ENCODE measurements at regions not wholly inside any gene's neighbourhood (a gene's known extent, or its start where the extent isn't known, plus 50 kb on each side); places are given as distances from the start of the nearest gene placed in this dataset.
"Not testable (repeated sequence)": the region's sequence is repeated elsewhere in the genome, so short reads cannot be mapped to it uniquely, and the experiment has no call there.

GRCh38 chr4:148857973-148858534, 415.8 kb upstream of the NR3C2 start:
- Mint-ChIP-seq H3K36me3 (ENCODE audit: low read depth) (no peaks in the 10 kb centered on the region), H3K27me3 (ENCODE audit: low read depth) (no peaks in the 10 kb centered on the region), H3K27ac (no peak overlapping the region), H3K4me1 (ENCODE audit: low read depth) (no peaks in the 10 kb centered on the region), H3K9me3 (peaks cover 4% of the 10 kb centered on the region), H3K4me3 (no peak overlapping the region)
- no peak for DNase-seq (ENCODE audit: low spot score)

- no peak for DNase-seq (ENCODE audit: low spot score)
- no peaks in the 10 kb centered on the region for H3K27me3 Mint-ChIP-seq (ENCODE audit: low read depth)
- no peak overlapping the region for H3K4me3 Mint-ChIP-seq
- peaks cover 4% of the 10 kb centered on the region for H3K9me3 Mint-ChIP-seq
- H3K4me1 Mint-ChIP-seq (ENCODE audit: low read depth): no peaks in the 10 kb centered on the region
- no peaks in the 10 kb centered on the region for H3K36me3 Mint-ChIP-seq (ENCODE audit: low read depth)
- H3K27ac Mint-ChIP-seq: no peak overlapping the region
These were observed 415.2 kb upstream of the NR3C2 start for GRCh38 chr4:148857239-148857972.

DNA sequence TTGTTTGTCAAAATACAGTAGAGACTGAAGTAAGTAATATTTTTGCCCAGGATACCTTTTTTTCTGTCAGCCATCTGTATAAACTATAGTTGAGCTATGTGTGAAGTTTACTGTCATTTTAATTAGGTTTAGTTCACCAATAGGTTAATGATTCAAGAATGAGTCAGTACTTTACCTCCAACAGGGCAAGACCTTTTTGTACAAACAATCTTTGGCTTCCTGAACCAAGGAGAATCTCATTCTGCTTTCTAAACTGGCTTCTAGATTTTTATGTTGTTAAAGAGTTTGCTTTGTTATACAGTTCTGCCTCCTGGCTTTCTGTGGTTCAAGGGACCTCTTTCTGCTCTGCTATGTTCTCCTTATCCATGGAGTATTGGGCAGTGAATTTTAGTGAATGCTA, 412.0 kb upstream of the NR3C2 start:
- Mint-ChIP-seq H3K27me3 (ENCODE audit: low read depth) (no peaks in the 10 kb centered on the region), H3K4me1 (ENCODE audit: low read depth) (no peaks in the 10 kb centered on the region), H3K4me3 (no peak overlapping the region)

DNA sequence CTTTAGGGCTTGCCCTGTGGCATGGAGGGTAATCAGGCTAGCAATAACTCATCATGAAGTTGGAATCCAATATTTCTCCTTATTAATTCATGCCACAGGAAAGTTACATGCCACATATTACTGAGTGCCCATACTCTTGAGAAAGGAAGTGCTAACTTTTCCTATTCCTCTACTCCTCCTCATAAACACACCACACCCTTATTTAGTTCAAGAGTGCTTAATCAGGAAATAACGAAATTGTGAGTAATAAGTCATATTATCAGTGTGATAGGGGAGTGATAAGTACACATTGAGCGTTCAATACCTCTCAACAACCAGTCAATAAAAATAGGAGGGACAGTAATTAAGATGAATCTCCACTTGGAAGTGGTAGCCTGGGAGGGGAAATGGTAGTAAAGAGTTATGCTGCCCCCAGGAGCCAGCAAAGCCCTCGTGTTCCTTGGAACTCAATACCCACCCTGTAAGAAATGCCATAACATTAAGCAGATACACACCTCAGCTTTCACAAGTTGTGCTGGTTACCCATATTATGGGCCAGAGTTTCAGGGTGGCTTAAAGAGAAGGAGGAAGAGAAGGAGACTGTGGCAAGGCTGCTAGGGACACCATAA, 410.0 kb upstream of the NR3C2 start:
- H3K36me3 Mint-ChIP-seq (ENCODE audit: low read depth): no peaks in the 10 kb centered on the region
- no peak overlapping the region for H3K4me3 Mint-ChIP-seq
- peaks cover 4% of the 10 kb centered on the region for H3K9me3 Mint-ChIP-seq
- H3K4me1 Mint-ChIP-seq (ENCODE audit: low read depth): no peaks in the 10 kb centered on the region
- no peak overlapping the region for H3K27ac Mint-ChIP-seq
- DNase-seq (ENCODE audit: low spot score): no peak
- no peaks in the 10 kb centered on the region for H3K27me3 Mint-ChIP-seq (ENCODE audit: low read depth)

More for the DNA sequence above, 412.0 kb upstream of the NR3C2 start:
- H3K9me3 Mint-ChIP-seq: peaks cover 4% of the 10 kb centered on the region
- no peak overlapping the region for H3K27ac Mint-ChIP-seq
- no peaks in the 10 kb centered on the region for H3K36me3 Mint-ChIP-seq (ENCODE audit: low read depth)
- DNase-seq (ENCODE audit: low spot score): no peak

DNA sequence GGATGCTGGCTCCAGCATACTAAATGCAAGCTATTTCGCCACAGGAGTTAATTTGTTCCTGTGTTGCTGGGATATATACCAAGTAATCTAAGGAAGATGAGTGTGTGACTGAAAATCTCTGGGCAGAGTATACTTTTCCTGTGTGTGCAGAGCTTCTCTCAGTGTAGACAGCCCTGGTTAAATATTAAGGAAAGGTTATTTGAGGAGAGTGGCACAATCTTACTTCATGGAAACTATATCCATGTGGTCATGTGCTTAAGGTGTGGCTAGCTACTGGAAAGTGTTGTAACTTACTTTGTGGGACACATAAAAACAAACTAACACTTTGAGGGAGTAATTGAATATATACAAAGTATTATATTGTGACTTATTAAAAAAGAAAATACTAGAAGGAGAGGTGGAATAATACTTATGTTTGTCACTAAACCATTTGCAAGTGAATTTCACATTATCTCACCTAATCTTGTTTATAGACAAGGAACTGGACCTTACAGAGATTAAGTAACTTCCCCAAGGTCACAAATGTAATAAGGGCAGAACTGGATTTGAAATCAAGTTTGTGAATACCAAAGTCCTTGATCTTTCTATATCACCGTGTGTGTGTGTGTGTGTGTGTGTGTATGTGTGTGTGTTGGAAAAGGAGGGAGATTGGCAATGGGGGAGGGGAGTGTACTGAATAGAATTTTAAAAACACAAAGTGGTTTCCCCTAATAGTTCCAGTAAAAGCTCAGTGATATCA, 408.2 kb upstream of the NR3C2 start:
- Mint-ChIP-seq H3K27me3 (ENCODE audit: low read depth) (no peaks in the 10 kb centered on the region), H3K9me3 (no peaks in the 10 kb centered on the region), H3K27ac (no peak overlapping the region), H3K4me1 (ENCODE audit: low read depth) (no peaks in the 10 kb centered on the region), H3K36me3 (ENCODE audit: low read depth) (no peaks in the 10 kb centered on the region), H3K4me3 (no peak overlapping the region)
- no peak for DNase-seq (ENCODE audit: low spot score)

- Mint-ChIP-seq H3K27ac (no peak overlapping the region), H3K4me3 (no peak overlapping the region), H3K9me3 (no peaks in the 10 kb centered on the region), H3K4me1 (ENCODE audit: low read depth) (no peaks in the 10 kb centered on the region), H3K27me3 (ENCODE audit: low read depth) (no peaks in the 10 kb centered on the region), H3K36me3 (ENCODE audit: low read depth) (no peaks in the 10 kb centered on the region)
- DNase-seq (ENCODE audit: low spot score): no peak
These were observed 407.4 kb upstream of the NR3C2 start for GRCh38 chr4:148849581-148849980.

- Mint-ChIP-seq H3K4me1 (ENCODE audit: low read depth) (no peaks in the 10 kb centered on the region), H3K27ac (no peak overlapping the region), H3K36me3 (ENCODE audit: low read depth) (no peaks in the 10 kb centered on the region)
These were observed 405.5 kb upstream of the NR3C2 start for GRCh38 chr4:148847544-148848255.

GRCh38 chr4:148845609-148846008, 403.4 kb upstream of the NR3C2 start:
- H3K27ac Mint-ChIP-seq: no peak overlapping the region
- H3K4me1 Mint-ChIP-seq (ENCODE audit: low read depth): no peaks in the 10 kb centered on the region
- H3K27me3 Mint-ChIP-seq (ENCODE audit: low read depth): no peaks in the 10 kb centered on the region
- no peak overlapping the region for H3K4me3 Mint-ChIP-seq
- no peaks in the 10 kb centered on the region for H3K9me3 Mint-ChIP-seq
- no peak for DNase-seq (ENCODE audit: low spot score)
- H3K36me3 Mint-ChIP-seq (ENCODE audit: low read depth): no peaks in the 10 kb centered on the region

More at GRCh38 chr4:148847544-148848255, 405.5 kb upstream of the NR3C2 start:
- no peaks in the 10 kb centered on the region for H3K9me3 Mint-ChIP-seq
- no peaks in the 10 kb centered on the region for H3K27me3 Mint-ChIP-seq (ENCODE audit: low read depth)
- no peak overlapping the region for H3K4me3 Mint-ChIP-seq
- no peak for DNase-seq (ENCODE audit: low spot score)

DNA sequence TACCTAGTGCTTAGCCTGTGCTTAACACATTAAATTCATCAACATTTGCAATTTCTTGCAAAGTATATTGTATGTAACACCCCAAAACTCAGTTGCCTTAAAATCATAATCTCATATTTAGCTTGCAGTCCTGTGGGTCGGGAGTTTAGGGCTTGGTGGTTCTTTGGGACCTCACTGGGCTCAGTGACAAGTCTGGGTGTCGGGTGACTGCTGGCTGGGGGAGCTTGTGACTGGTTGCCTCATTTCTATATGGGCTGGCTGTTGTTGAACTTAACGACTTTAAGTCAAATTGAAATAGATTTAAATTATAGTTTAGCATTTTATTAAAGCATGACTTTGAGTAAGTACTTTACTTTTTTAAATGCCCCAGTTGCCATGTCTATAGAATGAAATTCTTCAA, 401.4 kb upstream of the NR3C2 start:
- Mint-ChIP-seq H3K4me1 (ENCODE audit: low read depth) (no peaks in the 10 kb centered on the region), H3K4me3 (no peak overlapping the region), H3K27ac (no peak overlapping the region), H3K36me3 (ENCODE audit: low read depth) (no peaks in the 10 kb centered on the region), H3K27me3 (ENCODE audit: low read depth) (no peaks in the 10 kb centered on the region), H3K9me3 (no peaks in the 10 kb centered on the region)
- DNase-seq (ENCODE audit: low spot score): no peak

DNA sequence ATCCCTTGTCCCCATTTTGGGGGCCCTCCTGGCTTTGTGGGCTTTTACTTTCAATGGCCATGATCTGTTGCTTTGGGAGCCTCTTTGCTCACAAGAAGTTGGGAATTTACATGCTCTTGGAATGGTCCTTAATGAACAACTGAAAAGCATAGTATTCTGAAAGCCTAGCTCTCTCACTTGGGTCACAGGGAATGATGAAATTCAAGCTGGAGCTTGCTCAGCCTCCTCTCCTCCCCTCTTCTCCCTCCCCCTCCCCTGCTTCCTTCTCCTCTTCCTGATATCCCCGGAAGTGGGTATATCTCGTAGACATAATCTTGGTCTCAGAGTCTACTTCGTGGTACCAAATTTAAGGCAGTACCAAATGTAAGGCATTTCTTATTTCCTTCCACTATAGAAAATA, 400.6 kb upstream of the NR3C2 start:
- Mint-ChIP-seq H3K4me1 (ENCODE audit: low read depth) (no peaks in the 10 kb centered on the region), H3K27me3 (ENCODE audit: low read depth) (no peaks in the 10 kb centered on the region), H3K27ac (no peak overlapping the region), H3K4me3 (no peak overlapping the region), H3K36me3 (ENCODE audit: low read depth) (no peaks in the 10 kb centered on the region), H3K9me3 (no peaks in the 10 kb centered on the region)
- DNase-seq (ENCODE audit: low spot score): no peak

- not testable (repeated sequence) for H3K9me3 Mint-ChIP-seq; H3K27me3 Mint-ChIP-seq (ENCODE audit: low read depth); H3K4me1 Mint-ChIP-seq (ENCODE audit: low read depth); DNase-seq (ENCODE audit: low spot score); H3K27ac Mint-ChIP-seq; H3K36me3 Mint-ChIP-seq (ENCODE audit: low read depth); H3K4me3 Mint-ChIP-seq
These were observed 395.4 kb upstream of the NR3C2 start for GRCh38 chr4:148837571-148837970.

- no peak overlapping the region for H3K4me3 Mint-ChIP-seq
- no peak for DNase-seq (ENCODE audit: low spot score)
- no peaks in the 10 kb centered on the region for H3K27me3 Mint-ChIP-seq (ENCODE audit: low read depth)
- no peaks in the 10 kb centered on the region for H3K4me1 Mint-ChIP-seq (ENCODE audit: low read depth)
- H3K36me3 Mint-ChIP-seq (ENCODE audit: low read depth): no peaks in the 10 kb centered on the region
- no peaks in the 10 kb centered on the region for H3K9me3 Mint-ChIP-seq
- no peak overlapping the region for H3K27ac Mint-ChIP-seq
These were observed 392.8 kb upstream of the NR3C2 start for GRCh38 chr4:148834804-148835631.

GRCh38 chr4:148831945-148832344, 389.7 kb upstream of the NR3C2 start:
- no peaks in the 10 kb centered on the region for H3K9me3 Mint-ChIP-seq
- no peaks in the 10 kb centered on the region for H3K4me1 Mint-ChIP-seq (ENCODE audit: low read depth)
- H3K4me3 Mint-ChIP-seq: no peak overlapping the region
- no peak overlapping the region for H3K27ac Mint-ChIP-seq
- no peak for DNase-seq (ENCODE audit: low spot score)
- no peaks in the 10 kb centered on the region for H3K27me3 Mint-ChIP-seq (ENCODE audit: low read depth)
- no peaks in the 10 kb centered on the region for H3K36me3 Mint-ChIP-seq (ENCODE audit: low read depth)

Measured in T-helper 2 cell treated with Interferon-gamma antibody and Interleukin-4, amounts not matched to agents 5 μg/mL and 100 μg/mL, for 36 hours (primary cell).